Mesenteric fat pad (tissue), 1 donor: ENCODE measurements at regions not wholly inside any gene's neighbourhood (a gene's known extent, or its start where the extent isn't known, plus 50 kb on each side); places are given as distances from the start of the nearest gene placed in this dataset.

Experiments
- DNase-seq: peaks from one replicate; pipeline ENCODE4 v3.0.0-alpha.2; 2020; ENCODE audit warnings: low spot score
- donor health status: DM: yes; HTN: yes; CAD: no.

GRCh38 chr1:72845981-72846380, 563.6 kb upstream of the NEGR1 start:
- no peak for DNase-seq

- no peak for DNase-seq
These were observed 563.0 kb upstream of the NEGR1 start for GRCh38 chr1:72845381-72845780.

DNA sequence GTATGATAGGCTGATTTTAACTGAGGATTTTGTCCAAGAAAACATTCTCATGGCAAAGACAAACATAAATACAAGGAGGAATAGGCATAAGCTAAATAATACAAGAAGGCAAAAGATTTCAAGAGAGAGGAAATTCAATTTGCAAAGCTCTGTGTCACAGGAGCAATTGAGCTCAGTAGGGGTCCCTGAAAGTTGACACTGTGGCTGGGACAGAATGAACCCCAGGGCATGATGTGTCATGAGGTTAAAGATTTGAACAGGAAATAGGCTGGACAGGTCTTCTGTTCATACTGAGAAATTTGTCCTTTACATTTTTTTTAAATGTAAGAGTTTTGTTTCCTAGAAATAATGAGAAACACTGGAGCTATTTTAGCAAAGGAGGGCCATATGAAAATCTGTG, 555.4 kb upstream of the NEGR1 start:
- no peak for DNase-seq

DNA sequence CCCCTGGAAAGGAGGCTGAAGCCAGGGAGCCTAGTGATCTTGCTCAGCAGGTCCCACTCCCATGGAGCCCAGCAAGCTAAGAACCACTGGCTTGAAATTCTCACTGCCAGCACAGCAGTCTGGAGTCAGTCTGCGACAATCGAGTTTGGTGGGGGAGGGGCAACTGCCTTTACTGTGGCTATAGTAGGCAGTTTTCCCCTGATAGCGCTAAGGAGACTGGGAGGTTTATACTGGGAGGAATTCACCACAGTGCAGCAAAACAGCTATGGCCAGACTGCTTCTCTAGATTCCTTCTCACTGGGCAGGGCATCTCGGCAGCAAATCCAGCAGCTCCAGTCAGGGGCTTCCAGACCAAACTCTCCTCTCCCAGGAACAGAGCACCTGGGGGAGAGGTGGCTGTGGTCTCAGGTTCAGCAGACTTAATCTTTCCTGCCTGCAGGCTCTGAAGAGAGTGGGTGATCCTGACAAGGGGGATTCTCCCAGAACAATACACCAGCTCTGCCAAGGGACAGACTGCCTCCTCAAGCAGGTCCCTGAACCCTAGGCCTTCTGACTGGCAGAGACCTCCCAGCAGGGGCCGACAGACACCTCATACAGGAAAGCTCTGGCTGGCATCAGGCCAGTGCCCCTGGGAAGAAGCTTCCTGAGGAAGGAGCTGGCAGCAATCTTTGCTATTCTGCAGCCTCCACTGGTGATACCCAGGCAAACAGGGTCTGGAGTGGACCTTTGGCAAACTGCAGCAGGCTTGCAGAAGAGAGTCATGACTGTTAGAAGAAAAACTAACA, 548.5 kb upstream of the NEGR1 start:
- DNase-seq, result no peak

GRCh38 chr1:72827278-72827677, 544.9 kb upstream of the NEGR1 start:
- DNase-seq, result no peak

- no peak for DNase-seq
These were observed 522.2 kb upstream of the NEGR1 start for GRCh38 chr1:72804541-72804940.

DNA sequence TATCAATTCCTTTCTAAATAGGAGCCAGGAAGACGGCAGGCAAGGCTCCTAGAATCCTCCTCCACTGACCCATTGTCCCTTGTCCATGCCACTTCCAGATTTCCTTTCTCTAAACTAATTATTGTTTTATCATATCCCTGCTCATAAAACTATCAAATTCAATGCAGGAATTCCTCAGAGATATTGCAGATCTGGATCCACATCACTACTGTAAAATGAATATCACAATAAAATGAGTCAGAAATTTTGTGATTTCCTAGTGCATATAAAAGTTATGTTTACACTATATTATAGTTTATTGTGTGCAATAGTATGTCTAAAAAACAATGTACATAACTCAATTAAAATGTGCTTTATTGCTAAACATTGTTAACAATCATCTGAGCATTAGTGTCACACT, 498.7 kb upstream of the NEGR1 start:
- DNase-seq, result no peak

DNA sequence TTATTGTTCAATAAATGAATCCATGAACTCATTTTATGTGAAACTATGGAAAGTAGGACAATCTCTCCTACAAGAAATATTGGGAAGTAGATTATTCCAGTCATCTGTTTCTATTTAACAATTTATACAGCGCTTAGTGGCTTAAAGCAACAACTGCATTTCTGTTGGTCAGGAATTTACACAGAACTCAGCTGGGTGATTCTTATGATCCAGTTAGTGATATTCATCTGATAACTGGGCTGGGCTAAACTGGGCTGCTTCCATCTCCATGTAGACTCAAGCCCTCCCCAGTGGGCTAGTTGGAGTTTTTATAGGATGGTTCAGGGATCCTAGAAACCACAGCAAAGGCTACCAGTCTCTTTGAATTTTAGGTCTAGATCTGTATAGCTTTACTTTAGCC, 497.9 kb upstream of the NEGR1 start:
- no peak for DNase-seq

- no peak for DNase-seq
These were observed 495.6 kb upstream of the NEGR1 start for GRCh38 chr1:72777918-72778317.

DNA sequence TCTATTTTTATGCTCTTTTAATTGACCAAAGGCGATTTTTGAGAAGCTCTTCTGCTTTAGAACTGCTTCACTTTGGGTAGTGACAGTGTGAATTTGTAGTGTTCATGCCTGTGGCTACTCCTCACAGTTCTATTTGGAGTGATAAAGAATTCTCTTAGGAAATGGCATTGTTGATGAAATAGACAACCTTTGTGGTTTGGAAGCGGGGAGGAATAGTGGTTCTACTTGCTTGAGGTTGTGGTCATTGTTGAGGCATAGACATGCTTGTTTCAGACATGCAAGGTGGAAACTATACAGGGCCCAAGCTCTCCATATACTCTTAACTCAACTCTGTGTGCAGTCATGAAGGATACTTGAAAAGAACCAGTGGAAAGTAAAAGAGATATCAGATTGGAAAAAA, 481.1 kb upstream of the NEGR1 start:
- DNase-seq, result no peak

DNA sequence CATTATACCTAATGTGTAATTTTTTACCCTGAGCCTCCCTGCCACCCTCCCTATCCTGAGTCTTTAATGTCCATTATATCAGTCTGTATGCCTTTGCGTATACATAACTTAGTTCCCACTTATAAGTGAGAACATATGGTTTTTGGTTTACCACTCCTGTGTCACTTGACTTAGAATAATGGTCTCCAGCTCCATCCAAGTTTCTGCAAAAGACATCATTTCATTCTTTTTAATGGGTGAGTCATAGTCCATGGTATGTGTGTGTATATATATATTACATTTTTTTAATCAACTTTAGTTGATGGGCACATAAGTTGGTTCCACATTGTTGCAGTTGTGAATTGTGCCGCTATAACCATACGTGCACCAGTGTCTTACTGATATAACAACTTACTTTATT, 477.1 kb upstream of the NEGR1 start:
- DNase-seq, result no peak

DNA sequence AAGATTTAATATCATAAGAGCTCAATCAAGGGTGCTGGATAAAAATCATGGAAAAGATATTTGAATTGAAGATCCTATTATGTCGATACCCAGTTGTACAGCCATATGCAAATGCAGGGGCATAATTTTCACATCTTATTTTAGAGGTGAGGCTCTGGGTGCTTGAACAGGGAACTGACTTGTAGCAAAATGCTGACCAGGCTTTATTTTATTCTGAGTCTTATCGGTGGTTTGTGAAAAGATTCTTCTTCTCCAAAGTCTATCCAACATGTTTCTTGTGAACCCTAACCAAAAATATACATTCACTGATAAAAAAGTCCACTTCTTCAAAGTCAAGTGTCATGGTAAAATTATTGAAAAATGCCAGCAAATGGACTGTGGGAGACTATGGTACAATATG, 475.5 kb upstream of the NEGR1 start:
- DNase-seq, result no peak

GRCh38 chr1:72745413-72745812, 463.1 kb upstream of the NEGR1 start:
- no peak for DNase-seq

- DNase-seq, result no peak
These were observed 452.1 kb upstream of the NEGR1 start for GRCh38 chr1:72734415-72734814.

- DNase-seq, result no peak
These were observed 442.9 kb upstream of the NEGR1 start for GRCh38 chr1:72724951-72725861.

GRCh38 chr1:72705921-72706320, 423.6 kb upstream of the NEGR1 start:
- no peak for DNase-seq

- no peak for DNase-seq
These were observed 422.6 kb upstream of the NEGR1 start for GRCh38 chr1:72704841-72705477.

DNA sequence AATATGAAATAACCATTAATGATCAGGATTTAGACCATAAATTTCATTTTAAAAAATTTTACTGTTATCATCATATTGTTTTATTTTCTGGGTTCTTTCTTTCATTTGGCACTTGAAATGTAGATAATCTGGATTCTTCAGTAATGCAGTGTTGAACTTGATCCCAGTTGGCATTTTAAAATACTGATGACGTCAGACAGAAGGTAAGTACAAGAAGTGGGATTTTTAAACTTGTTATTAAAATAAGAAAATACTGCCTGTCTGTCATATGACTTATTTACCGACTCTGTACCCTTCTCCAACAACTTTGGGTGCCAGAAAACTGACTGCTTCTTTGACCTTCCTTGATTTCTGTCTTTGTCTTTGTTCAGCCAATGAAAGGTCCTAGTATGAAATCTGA, 415.1 kb upstream of the NEGR1 start:
- no peak for DNase-seq

GRCh38 chr1:72693899-72694298, 411.6 kb upstream of the NEGR1 start:
- no peak for DNase-seq

DNA sequence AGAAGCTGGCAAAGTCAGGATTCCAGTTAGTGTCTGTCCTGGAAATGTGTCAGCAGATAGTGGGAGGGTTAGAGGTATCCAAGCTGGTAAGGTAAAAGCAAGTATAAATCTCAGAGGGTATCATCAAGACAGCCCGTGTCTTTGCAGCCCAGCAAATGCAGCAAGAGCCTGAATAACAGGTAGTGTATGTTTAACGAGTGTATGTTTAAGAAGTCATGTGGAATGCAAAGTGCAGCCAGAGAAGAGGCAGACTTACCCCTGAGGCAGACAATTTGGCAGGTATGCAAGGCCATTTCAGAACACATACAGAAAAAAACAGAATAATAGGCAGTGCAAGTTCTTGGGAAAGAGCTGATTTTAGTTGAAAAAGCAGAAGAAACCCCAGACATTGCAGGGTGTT, 411.0 kb upstream of the NEGR1 start:
- DNase-seq, result no peak

GRCh38 chr1:72690871-72691270, 408.5 kb upstream of the NEGR1 start:
- no peak for DNase-seq

DNA sequence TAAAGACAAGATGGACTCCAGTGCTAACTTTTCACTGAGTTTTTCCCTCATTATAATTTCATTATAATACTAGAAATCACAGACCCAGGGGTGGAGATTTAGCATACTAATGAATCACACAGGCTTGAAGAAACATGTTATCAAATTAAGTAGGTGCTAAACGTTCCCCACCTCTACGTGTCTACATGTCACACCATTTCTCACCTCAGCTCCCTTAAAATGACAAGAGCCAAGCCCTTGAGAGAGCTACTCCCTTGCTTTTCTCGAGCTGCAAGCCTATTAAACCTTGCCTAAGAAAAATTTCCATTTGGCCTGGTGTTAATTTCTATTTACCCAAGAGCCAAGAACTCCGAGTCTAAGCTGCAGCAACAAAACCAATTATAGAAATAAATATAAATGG, 396.3 kb upstream of the NEGR1 start:
- no peak for DNase-seq
